ENCODE measurements at regions not wholly inside any gene's neighbourhood (a gene's known extent, or its start where the extent isn't known, plus 50 kb on each side); places are given as distances from the start of the nearest gene placed in this dataset.

DNA sequence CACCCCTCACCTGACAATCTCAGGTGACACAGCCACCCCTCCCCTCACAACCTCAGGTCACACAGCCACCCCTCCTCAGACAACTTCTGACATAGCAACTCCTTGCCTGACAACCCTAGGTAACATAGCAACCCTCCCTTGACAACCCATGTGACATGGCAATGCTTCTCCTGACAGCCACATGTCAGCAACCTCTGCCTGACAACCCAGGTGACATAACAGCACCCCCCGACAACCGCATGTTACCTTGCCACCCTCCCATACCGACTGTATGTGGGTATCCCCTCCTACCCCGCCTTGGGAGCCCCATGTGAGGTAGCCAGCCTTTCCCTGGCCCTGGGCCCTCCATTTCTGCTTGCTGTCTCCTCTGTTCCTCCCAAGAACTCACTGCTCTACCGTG is 77.7 kb upstream of the B3GAT1 start:
- Histone ChIP-seq H3K4me3 (ENCODE audit: low read depth, low read length) (no peak overlapping the region), H3K9ac (no peak overlapping the region), H3K27ac (no peak overlapping the region), H3K4me1 (no peaks in the 10 kb centered on the region), H3K36me3 (ENCODE audit: control insufficient read depth, insufficient read depth, low read length) (no peaks in the 10 kb centered on the region), H3K4me2 (ENCODE audit: low read length) (no peak overlapping the region), H3K9me3 (ENCODE audit: control insufficient read depth, low read length) (no peaks in the 10 kb centered on the region), H3K27me3 (ENCODE audit: control insufficient read depth, insufficient read depth, low read length) (no peaks in the 10 kb centered on the region), H3K79me2 (no peaks in the 10 kb centered on the region), H2AFZ (no peak overlapping the region)
- TF ChIP-seq, protein P1, sequence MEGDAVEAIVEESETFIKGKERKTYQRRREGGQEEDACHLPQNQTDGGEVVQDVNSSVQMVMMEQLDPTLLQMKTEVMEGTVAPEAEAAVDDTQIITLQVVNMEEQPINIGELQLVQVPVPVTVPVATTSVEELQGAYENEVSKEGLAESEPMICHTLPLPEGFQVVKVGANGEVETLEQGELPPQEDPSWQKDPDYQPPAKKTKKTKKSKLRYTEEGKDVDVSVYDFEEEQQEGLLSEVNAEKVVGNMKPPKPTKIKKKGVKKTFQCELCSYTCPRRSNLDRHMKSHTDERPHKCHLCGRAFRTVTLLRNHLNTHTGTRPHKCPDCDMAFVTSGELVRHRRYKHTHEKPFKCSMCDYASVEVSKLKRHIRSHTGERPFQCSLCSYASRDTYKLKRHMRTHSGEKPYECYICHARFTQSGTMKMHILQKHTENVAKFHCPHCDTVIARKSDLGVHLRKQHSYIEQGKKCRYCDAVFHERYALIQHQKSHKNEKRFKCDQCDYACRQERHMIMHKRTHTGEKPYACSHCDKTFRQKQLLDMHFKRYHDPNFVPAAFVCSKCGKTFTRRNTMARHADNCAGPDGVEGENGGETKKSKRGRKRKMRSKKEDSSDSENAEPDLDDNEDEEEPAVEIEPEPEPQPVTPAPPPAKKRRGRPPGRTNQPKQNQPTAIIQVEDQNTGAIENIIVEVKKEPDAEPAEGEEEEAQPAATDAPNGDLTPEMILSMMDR (IDR thresholded peaks at IDR 0.05) = no peak

GRCh38 chr11:134488913-134489312 is 76.9 kb upstream of the B3GAT1 start:
- Histone ChIP-seq H3K4me3 (ENCODE audit: low read depth, low read length) (no peak overlapping the region), H3K4me1 (no peaks in the 10 kb centered on the region), H3K9ac (no peak overlapping the region), H2AFZ (no peak overlapping the region), H3K79me2 (no peaks in the 10 kb centered on the region), H3K27me3 (ENCODE audit: control insufficient read depth, insufficient read depth, low read length) (no peaks in the 10 kb centered on the region), H3K36me3 (ENCODE audit: control insufficient read depth, insufficient read depth, low read length) (no peaks in the 10 kb centered on the region), H3K9me3 (ENCODE audit: control insufficient read depth, low read length) (no peaks in the 10 kb centered on the region), H3K27ac (no peak overlapping the region), H3K4me2 (ENCODE audit: low read length) (no peak overlapping the region)
- TF ChIP-seq, protein P1 (IDR thresholded peaks at IDR 0.05) = no peak

- no peak overlapping the region for H3K4me3 ChIP-seq (ENCODE audit: low read depth, low read length)
- no peak overlapping the region for H3K4me2 ChIP-seq (ENCODE audit: low read length)
- no peaks in the 10 kb centered on the region for H3K9me3 ChIP-seq (ENCODE audit: control insufficient read depth, low read length)
- H3K27me3 ChIP-seq (ENCODE audit: control insufficient read depth, insufficient read depth, low read length) = no peaks in the 10 kb centered on the region
- no peak overlapping the region for H3K9ac ChIP-seq
- H3K79me2 ChIP-seq = no peaks in the 10 kb centered on the region
- H3K36me3 ChIP-seq (ENCODE audit: control insufficient read depth, insufficient read depth, low read length) = no peaks in the 10 kb centered on the region
- TF ChIP-seq, protein P1 (IDR thresholded peaks at IDR 0.05) = no peak
- H2AFZ ChIP-seq = no peak overlapping the region
- no peaks in the 10 kb centered on the region for H3K4me1 ChIP-seq
- no peak overlapping the region for H3K27ac ChIP-seq
Measured at GRCh38 chr11:134488512-134488911, 76.5 kb upstream of the B3GAT1 start.

DNA sequence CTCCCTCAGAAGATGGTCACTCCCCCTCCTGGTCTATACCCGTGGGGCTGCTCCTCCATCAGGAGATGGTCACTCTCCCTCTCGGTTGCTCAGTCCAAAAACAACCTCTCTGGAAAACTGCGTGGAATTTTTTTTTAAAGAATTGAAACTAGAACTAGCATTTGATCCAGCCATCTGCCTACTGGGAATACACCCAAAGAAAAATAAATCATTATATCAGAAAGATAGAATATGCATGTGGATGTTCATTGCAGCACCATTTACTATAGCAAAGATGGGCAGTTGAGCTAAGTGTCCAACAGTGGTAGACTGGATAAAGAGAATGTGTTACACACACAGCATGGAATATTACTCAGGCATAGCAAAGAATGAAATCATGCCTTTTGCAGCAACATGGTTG is 75.7 kb upstream of the B3GAT1 start:
- Histone ChIP-seq H3K4me3 (ENCODE audit: low read depth, low read length) (no peak overlapping the region), H3K27ac (no peak overlapping the region), H3K27me3 (ENCODE audit: control insufficient read depth, insufficient read depth, low read length) (no peaks in the 10 kb centered on the region), H3K9me3 (ENCODE audit: control insufficient read depth, low read length) (no peaks in the 10 kb centered on the region), H3K9ac (no peak overlapping the region), H2AFZ (no peak overlapping the region), H3K4me1 (no peaks in the 10 kb centered on the region), H3K4me2 (ENCODE audit: low read length) (no peak overlapping the region), H3K36me3 (ENCODE audit: control insufficient read depth, insufficient read depth, low read length) (no peaks in the 10 kb centered on the region), H3K79me2 (no peaks in the 10 kb centered on the region)
- TF ChIP-seq, protein P1 (IDR thresholded peaks at IDR 0.05) = no peak

DNA sequence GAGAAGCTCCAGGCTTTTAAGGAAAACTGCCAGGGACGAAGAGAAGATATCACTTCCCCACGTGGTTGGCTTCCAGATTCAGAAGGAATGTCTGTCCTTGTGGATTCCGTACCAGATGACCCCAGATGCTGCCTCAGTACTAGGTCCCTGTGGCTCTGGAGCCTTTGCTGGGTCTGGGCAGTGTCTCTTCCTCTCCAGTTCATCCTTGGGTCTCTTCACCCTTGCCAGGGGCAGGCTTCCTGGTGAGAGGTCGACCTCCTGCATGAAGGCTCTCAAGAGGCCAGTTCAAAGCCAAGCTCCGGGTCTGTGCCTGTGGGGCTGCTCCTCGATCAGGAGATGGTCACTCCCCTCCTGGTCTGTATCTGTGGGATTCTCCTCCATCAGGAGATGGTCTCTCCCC is 74.7 kb upstream of the B3GAT1 start:
- no peak overlapping the region for H3K9ac ChIP-seq
- H3K27me3 ChIP-seq (ENCODE audit: control insufficient read depth, insufficient read depth, low read length) = no peaks in the 10 kb centered on the region
- no peak overlapping the region for H3K27ac ChIP-seq
- no peak overlapping the region for H3K4me2 ChIP-seq (ENCODE audit: low read length)
- H2AFZ ChIP-seq = no peak overlapping the region
- H3K79me2 ChIP-seq = no peaks in the 10 kb centered on the region
- no peak overlapping the region for H3K4me3 ChIP-seq (ENCODE audit: low read depth, low read length)
- TF ChIP-seq, protein P1 (IDR thresholded peaks at IDR 0.05) = no peak
- no peaks in the 10 kb centered on the region for H3K36me3 ChIP-seq (ENCODE audit: control insufficient read depth, insufficient read depth, low read length)
- H3K9me3 ChIP-seq (ENCODE audit: control insufficient read depth, low read length) = no peaks in the 10 kb centered on the region
- no peaks in the 10 kb centered on the region for H3K4me1 ChIP-seq

All from parathyroid adenoma (tissue), 2 donors.